PC-9 (cell line): ENCODE measurements at regions not wholly inside any gene's neighbourhood (a gene's known extent, or its start where the extent isn't known, plus 50 kb on each side); places are given as distances from the start of the nearest gene placed in this dataset.
"Not testable (repeated sequence)": the region's sequence is repeated elsewhere in the genome, so short reads cannot be mapped to it uniquely, and the experiment has no call there.

Source experiments
- BruUV-seq: library from RNA; stranded (reverse); fragments of 400-500 nt; replicated peaks from 2 replicates; lab custom pipeline; 2021; lab: Mats Ljungman, UMichigan
- CTCF ChIA-PET: fragments of 300-600 bp; sonication (Branson Sonifier 250); formaldehyde crosslinking; loops from one replicate; lab custom pipeline; 2022; ENCODE audit warnings: antibody characterized with exemption; lab: Charles Lee
- POLR2A ChIA-PET: fragments of 300-600 bp; sonication (Branson Sonifier 250); formaldehyde crosslinking; loops from one replicate; lab custom pipeline; 2022; ENCODE audit warnings: antibody characterized with exemption; ENCODE audit not compliant: unreplicated experiment; lab: Charles Lee
- DNase-seq, 2 experiments: peaks; one replicate each; pipeline versions ENCODE4 v3.0.0 to v3.0.0-alpha.2; 2015 to 2022; ENCODE audit warnings: mixed read lengths in 1 of 2
- H2AFZ ChIP-seq: fragments of 200-600 bp; sonication (generic); 2 replicates; pipeline ENCODE4 v1.8.1; 2017; ENCODE audit warnings: antibody characterized with exemption
- H3F3A ChIP-seq: fragments of 200-600 bp; sonication (generic); 2 replicates; pipeline ENCODE4 v1.8.1; 2017; ENCODE audit warnings: antibody characterized with exemption, mild to moderate bottlenecking, low read depth; ENCODE audit not compliant: insufficient read depth
- H3K27ac ChIP-seq: fragments of 200-600 bp; sonication (generic); 2 replicates; pipeline ENCODE4 v1.6.1; 2016; ENCODE audit warnings: mixed run types
- H3K27me3 ChIP-seq: fragments of 200-600 bp; sonication (generic); 2 replicates; pipeline ENCODE4 v1.6.1; 2016; ENCODE audit warnings: low read depth, mixed run types; ENCODE audit not compliant: insufficient read depth
- H3K36me3 ChIP-seq: fragments of 200-600 bp; sonication (generic); 2 replicates; pipeline ENCODE4 v1.6.1; 2016; ENCODE audit warnings: low read depth, mixed run types
- H3K4me1 ChIP-seq: fragments of 200-600 bp; sonication (generic); replicated peaks from 2 replicates; pipeline ENCODE4 v1.6.1; 2016; ENCODE audit warnings: mixed run types; ENCODE audit not compliant: insufficient read depth
- H3K4me2 ChIP-seq: fragments of 200-600 bp; sonication (generic); 2 replicates; pipeline ENCODE4 v1.6.1; 2017; ENCODE audit warnings: mixed run types
- H3K4me3 ChIP-seq: fragments of 200-600 bp; sonication (generic); 2 replicates; pipeline ENCODE4 v1.6.1; 2016; ENCODE audit warnings: mixed run types
- H3K79me2 ChIP-seq: fragments of 200-600 bp; sonication (generic); 2 replicates; pipeline ENCODE4 v1.6.1; 2017; ENCODE audit warnings: low read depth, mixed run types
- H3K9me2 ChIP-seq: fragments of 200-600 bp; sonication (generic); 2 replicates; pipeline ENCODE4 v1.8.1; 2017; ENCODE audit warnings: mild to moderate bottlenecking; ENCODE audit not compliant: insufficient read depth
- H3K9me3 ChIP-seq: fragments of 200-600 bp; sonication (generic); 2 replicates; pipeline ENCODE4 v1.8.1; 2016; ENCODE audit warnings: low read depth; ENCODE audit not compliant: insufficient read depth
- H4K20me1 ChIP-seq: fragments of 200-600 bp; sonication (generic); 2 replicates; pipeline ENCODE4 v1.8.1; 2017; ENCODE audit not compliant: insufficient read depth
- CTCF ChIP-seq: fragments of 200-600 bp; sonication (generic); conservative IDR thresholded peaks from 2 replicates; pipeline ENCODE4 v1.6.1; 2017; ENCODE audit warnings: mixed run types, antibody characterized with exemption, mild to moderate bottlenecking, moderate library complexity
- EZH2 ChIP-seq: fragments of 200-600 bp; sonication (generic); IDR thresholded peaks from 2 replicates; pipeline ENCODE4 v1.8.0; 2017; ENCODE audit warnings: antibody characterized with exemption, low read depth
- intact Hi-C: fragments of 100-400 bp; cut with micrococcal nuclease; formaldehyde crosslinking; loops from one replicate; pipeline ENCODE4 v1.10.0; 2022; ENCODE audit not compliant: unreplicated experiment

- intact Hi-C loops: no loop called here
- ChIA-PET POLR2A (interaction anchor here (0.7 kb wide), 1 partner anchor 115 kb away, joined by 6 read pairs; no protein-coding TSS in a partner anchor), CTCF (no interaction called here)
- H3K9me2 ChIP-seq: no peaks in the 10 kb centered on the region
- no TSS peak for BruUV-seq
- H3K27ac ChIP-seq: no peak overlapping the region
- H2AFZ ChIP-seq: no peak overlapping the region
- DNase-seq: no peak
- no peaks in the 10 kb centered on the region for H3K79me2 ChIP-seq
- no peaks in the 10 kb centered on the region for H3K36me3 ChIP-seq
- no peak overlapping the region for H3K4me2 ChIP-seq
- no peaks in the 10 kb centered on the region for H3K27me3 ChIP-seq
- TF ChIP-seq EZH2: no peak
- H3K4me3 ChIP-seq: no peak overlapping the region
- H4K20me1 ChIP-seq: no peaks in the 10 kb centered on the region
- H3K4me1 ChIP-seq: no peaks in the 10 kb centered on the region
- H3F3A ChIP-seq: no peaks in the 10 kb centered on the region
- peaks cover 5% of the 10 kb centered on the region; the same call in 1 of the 2 replicates for H3K9me3 ChIP-seq
These were observed 129.7 kb downstream of the EPC1 start for GRCh38 chr10:32217216-32217615.

- H3K79me2 ChIP-seq, H3K36me3 ChIP-seq, intact Hi-C loops, H3K9me3 ChIP-seq, H3K27me3 ChIP-seq, DNase-seq, H3K9me2 ChIP-seq, H3F3A ChIP-seq, H4K20me1 ChIP-seq, H3K4me1 ChIP-seq, BruUV-seq, CTCF ChIA-PET, H2AFZ ChIP-seq, H3K4me2 ChIP-seq, H3K4me3 ChIP-seq, POLR2A ChIA-PET, H3K27ac ChIP-seq: not testable (repeated sequence)
These were observed 133.1 kb downstream of the EPC1 start for GRCh38 chr10:32213838-32214237.

GRCh38 chr10:32211046-32211363 is 136.0 kb downstream of the EPC1 start:
- intact Hi-C loops: no loop called here

More at GRCh38 chr10:32211046-32211363, 136.0 kb downstream of the EPC1 start:
- no peak for DNase-seq
- POLR2A ChIA-PET: no interaction called here
- H3K27ac ChIP-seq: no peak overlapping the region
- no peaks in the 10 kb centered on the region for H3K9me3 ChIP-seq
- TF ChIP-seq EZH2 (no peak), CTCF (no peak; the same call in 1 of the 2 replicates)
- no TSS peak for BruUV-seq
- no peak overlapping the region for H2AFZ ChIP-seq
- no peaks in the 10 kb centered on the region for H3F3A ChIP-seq
- H3K4me3 ChIP-seq: no peak overlapping the region
- H3K4me1 ChIP-seq: no peaks in the 10 kb centered on the region
- no peaks in the 10 kb centered on the region for H3K9me2 ChIP-seq
- H3K27me3 ChIP-seq: no peaks in the 10 kb centered on the region
- H3K79me2 ChIP-seq: no peaks in the 10 kb centered on the region
- CTCF ChIA-PET: interaction anchor here (0.6 to 1.0 kb wide), 2 partner anchors 27 to 32 kb away, joined by 4 read pairs; no protein-coding TSS in a partner anchor
- no peaks in the 10 kb centered on the region for H4K20me1 ChIP-seq
- H3K36me3 ChIP-seq: no peaks in the 10 kb centered on the region
- H3K4me2 ChIP-seq: no peak overlapping the region
